HG03175 (cell line): ENCODE measurements at regions not wholly inside any gene's neighbourhood (a gene's known extent, or its start where the extent isn't known, plus 50 kb on each side); places are given as distances from the start of the nearest gene placed in this dataset.
A peak's percentile ranks its signal among the peaks of the same experiment; 100 is the strongest.
"Not testable (repeated sequence)": the region's sequence is repeated elsewhere in the genome, so short reads cannot be mapped to it uniquely, and the experiment has no call there.

ENCODE experiments used
- ATAC-seq: cut with Tn5 transposase; IDR thresholded peaks from one replicate; pipeline ENCODE4 v1.9.1; 2021; ENCODE audit warnings: mild to moderate bottlenecking, moderate library complexity; ENCODE audit not compliant: unreplicated experiment

DNA sequence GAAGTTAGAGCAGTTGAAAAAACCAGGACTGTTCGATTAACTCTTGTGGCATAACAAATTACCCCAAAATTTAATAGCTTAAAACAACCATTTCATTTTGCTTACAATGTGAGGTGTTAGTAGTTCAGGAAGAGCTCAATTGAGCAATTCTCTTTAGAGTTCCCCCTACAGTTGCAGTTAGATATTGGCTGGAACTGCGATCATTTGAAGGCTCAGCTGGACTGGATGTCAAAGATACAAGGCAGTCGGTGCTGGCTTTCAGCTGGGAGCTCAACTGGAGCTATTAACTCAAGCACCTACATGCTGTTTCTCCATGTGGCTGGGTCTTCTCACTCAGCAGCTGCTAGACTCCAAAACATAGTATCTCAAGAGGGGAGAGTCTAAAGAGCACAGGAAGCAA is 96.0 kb upstream of the LOC128125822 start:
- ATAC-seq = no peak

DNA sequence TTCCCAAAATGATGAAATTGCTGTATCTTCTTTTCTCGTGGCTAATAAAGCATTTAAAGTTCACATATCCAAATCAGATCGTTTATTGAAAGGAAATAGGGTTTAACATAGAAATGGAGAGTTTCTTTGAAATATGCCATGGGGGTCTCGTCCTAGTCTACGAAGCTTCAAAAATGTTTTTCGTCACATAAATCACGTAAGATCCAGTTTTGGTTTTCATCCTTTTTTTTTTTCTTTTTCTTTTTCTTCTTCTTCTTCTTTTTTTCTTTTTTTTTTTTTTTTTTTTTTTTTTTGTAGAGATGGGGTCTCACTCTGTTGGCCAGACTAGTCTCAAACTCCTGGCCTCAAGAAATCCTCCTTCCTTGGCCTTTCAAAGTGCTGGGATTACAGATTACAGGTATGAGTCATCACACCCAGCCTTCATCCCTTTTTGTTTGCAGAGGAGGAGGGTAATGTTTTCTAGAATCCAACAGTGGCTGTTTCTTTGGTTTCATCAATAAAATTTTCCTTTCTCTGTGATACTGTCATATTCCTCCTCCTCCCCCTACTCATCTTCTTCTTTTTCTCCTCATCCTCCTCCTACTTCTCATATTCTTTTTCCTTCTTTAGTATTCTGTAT is 94.7 kb upstream of the LOC128125822 start:
- ATAC-seq = no peak

DNA sequence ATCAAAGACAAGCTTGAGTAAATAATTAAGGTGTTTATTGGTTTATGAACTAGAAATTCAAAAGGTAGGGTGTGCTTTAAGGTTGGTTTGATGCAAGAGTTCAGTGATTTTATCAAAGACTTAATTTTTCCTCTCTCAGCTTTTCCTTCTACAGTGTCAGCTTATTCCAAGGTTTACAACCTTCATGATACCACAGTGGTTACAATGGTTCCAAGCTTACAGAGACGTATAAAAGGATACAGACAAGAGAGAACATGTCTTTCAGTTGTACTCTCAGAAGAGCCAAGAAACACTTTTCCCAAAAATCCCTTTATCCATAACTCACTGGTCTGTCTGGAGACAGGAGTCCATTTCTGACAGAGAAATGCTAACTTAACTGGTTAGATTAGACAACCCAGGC is 93.5 kb upstream of the LOC128125822 start:
- ATAC-seq = no peak

DNA sequence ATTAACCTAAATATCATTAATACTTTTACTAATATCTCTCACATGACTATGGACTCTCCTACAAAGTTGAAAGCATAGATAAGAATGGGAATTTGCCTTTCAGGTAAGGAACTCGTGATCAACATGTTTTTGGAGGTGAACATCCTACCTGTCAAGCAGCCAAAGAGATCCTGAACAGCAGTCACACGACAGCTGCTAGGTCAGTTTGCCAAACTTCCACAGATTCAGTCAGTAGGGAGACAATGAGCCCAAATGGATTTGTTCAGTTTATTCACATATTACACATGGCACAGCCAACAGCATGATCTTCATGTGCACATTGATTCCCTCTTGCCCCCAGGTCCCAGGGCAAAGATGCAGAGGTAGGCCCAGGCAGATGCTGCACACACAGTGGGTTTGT is 86.1 kb upstream of the LOC128125822 start:
- ATAC-seq = no peak

- no peak for ATAC-seq
These were observed 85.0 kb upstream of the LOC128125822 start for GRCh38 chr6:63487103-63487813.

DNA sequence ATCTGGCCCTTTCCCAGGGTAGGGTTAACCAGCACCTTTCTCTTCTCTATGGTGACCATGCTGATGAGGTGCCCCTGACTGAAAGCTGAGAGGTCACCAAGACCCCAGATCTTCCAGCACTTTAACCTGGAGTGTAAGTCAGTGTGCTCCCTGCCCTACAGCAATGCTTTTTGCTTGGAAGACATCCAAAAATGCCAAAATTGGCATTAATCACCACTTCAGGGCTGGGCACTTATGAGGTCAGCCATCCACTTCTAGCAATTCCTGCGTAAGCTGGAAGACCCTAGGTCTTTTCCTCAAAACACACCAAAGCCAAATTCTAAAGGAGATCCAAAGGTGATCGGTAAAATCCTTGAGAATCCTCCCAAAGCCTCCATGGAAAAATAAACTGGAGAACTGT is 81.2 kb upstream of the LOC128125822 start:
- ATAC-seq = no peak

- ATAC-seq = no peak
These were observed 79.8 kb upstream of the LOC128125822 start for GRCh38 chr6:63492476-63492875.

DNA sequence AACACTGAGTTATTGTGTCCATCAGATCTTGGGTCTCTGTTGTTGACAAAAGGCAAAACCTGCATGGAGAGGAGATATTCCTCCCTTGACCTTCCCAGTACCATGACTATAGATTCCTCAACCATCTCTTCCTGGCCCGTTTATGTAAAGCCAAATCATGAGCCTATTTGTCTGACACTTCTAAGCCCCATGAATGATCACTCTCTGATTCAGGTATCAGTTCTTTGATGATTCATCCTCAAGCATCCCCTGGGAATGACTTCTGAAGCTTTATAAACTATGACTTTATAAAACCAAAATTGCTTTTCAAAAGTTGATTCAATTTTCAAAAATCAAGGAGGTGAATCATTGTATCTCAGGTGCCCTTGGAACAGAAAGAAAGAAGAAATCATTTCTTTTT is 78.7 kb upstream of the LOC128125822 start:
- ATAC-seq = no peak

DNA sequence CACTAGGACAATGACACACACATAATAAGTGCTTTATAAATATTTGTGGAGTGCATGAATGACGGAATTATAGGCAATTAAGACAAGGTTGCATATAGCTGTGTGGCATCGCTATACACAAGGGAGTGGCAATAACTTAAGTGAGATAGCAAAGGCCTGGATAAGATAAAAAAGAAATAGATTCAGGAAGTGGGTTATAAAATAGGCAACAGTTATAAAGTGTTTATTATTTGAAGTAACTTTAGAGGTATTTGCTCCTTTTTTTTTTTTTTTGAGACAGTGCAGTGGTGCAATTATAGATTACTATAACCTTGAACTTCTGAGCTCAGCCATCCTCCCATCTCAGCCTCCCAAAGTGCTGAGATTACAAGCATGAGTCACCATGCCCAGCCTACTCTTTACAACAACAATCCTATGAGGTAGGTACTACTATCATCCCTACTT is 75.9 kb upstream of the LOC128125822 start:
- ATAC-seq = no peak

GRCh38 chr6:63502156-63502555 is 70.1 kb upstream of the LOC128125822 start:
- ATAC-seq = no peak

- no peak for ATAC-seq
These were observed 69.1 kb upstream of the LOC128125822 start for GRCh38 chr6:63503199-63503598.

- ATAC-seq = peak; percentile 99
These were observed 67.4 kb upstream of the LOC128125822 start for GRCh38 chr6:63504777-63505384.

- ATAC-seq = no peak
These were observed 65.2 kb upstream of the LOC128125822 start for GRCh38 chr6:63507096-63507495.

DNA sequence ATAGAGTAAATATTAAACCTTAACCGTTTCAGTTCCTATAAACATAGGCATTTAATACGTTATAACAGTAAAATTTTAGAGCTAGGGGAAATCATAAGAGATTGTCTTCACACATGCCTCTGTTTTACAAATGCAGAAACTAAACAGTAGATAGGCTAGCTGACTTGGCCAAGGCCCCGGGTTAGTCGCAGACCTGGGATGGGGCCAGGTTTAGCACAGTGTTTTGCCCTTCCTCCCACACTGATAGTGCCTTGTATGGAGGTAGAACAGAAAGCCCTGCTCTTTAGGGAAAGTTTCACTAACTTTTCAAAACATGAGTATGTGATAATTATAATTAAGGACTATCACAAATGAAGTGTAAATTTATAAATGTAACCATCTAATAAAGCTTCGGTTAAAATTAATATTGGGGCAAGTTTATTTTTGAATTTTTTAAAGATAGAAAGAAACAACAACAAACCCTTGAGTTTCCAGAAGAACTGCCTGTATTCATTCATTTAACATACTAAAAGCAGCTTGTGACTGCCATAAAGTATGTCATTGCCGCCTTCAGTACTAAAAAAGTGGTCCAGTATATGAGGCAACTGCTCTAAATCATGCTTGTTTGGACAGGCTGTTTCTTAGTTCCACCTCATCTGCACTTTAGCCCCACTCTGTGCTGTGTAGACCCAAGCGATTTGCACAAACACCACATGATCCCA is 62.5 kb upstream of the LOC128125822 start:
- ATAC-seq = no peak

- ATAC-seq = no peak
These were observed 62.0 kb upstream of the LOC128125822 start for GRCh38 chr6:63510353-63510686.

- no peak for ATAC-seq
These were observed 61.4 kb upstream of the LOC128125822 start for GRCh38 chr6:63510849-63511248.

- ATAC-seq = no peak
These were observed 57.6 kb upstream of the LOC128125822 start for GRCh38 chr6:63514488-63515173.

GRCh38 chr6:63515227-63515626 is 57.1 kb upstream of the LOC128125822 start:
- not testable (repeated sequence) for ATAC-seq

DNA sequence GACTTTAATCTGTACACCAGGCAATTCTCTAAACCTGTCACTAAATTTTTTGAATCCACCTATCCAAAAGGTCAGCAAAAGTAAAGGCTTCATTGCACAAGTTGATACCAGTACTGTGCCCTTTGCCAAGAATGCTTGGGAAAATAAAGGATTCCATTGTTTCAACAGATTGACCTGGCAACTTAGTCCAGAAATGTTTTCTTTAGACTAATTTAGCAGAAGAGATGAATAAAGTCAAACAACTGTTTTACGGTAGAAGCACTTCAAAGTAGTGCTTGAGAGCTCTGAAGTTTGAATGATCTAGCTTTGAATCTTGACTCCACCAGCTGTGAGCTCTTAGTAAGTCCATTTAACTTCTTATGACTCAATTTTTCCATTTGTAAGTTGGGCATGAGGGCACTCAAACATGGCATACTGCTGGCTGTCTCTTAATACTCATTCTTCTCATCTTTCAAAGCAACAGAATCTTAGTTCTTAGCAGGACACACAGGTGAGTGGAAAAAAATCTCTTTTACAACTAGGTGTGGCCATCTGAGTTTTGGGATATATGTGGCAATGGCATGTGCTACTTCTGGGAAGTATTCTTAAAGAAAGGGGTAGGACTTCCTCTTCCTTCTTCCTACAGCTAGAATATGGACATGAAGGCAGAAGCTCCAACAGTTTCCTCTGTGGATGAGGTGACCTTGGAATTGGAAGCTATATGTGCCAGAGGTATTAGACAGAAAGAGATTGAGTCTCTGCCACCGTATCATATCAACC is 55.9 kb upstream of the LOC128125822 start:
- ATAC-seq = no peak

DNA sequence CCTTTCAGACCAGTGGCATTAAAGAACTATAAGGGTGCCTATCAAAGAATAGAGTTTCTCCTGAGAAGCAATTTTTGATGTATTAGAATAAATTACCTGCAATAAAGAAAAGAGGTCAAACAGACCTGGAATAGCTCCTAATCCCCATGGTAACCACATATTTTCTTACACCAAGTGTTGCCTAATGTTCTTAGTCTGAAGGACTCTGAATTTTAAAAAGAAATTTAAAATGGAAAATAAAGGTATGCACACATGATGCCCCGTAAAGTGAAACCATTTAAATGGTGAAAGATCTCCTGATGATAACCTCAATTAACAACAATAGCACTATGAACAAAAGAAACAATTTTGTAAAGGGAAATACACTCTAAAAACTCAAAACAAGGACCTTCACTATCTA is 55.1 kb upstream of the LOC128125822 start:
- ATAC-seq = no peak
